AML-193 (cell line): ENCODE measurements at regions not wholly inside any gene's neighbourhood (a gene's known extent, or its start where the extent isn't known, plus 50 kb on each side); places are given as distances from the start of the nearest gene placed in this dataset.
A peak's percentile ranks its signal among the peaks of the same experiment; 100 is the strongest.
"Not testable (repeated sequence)": the region's sequence is repeated elsewhere in the genome, so short reads cannot be mapped to it uniquely, and the experiment has no call there.

Experiments used
- DNase-seq, 2 experiments: peaks; one replicate each; lab custom pipeline; 2025; lab: John Stamatoyannopoulos, UW

GRCh38 chr16:29108625-29109169 is 123.8 kb downstream of the LAT start:
- DNase-seq: not testable (repeated sequence)

GRCh38 chr16:29107299-29107698 is 122.4 kb downstream of the LAT start:
- DNase-seq: no peak

- not testable (repeated sequence) for DNase-seq
Measured at GRCh38 chr16:29106259-29106908, 121.5 kb downstream of the LAT start.

GRCh38 chr16:29104600-29104999 is 119.7 kb downstream of the LAT start:
- peak; percentile 22 to 38 for DNase-seq

GRCh38 chr16:29097965-29098364 is 113.1 kb downstream of the LAT start:
- DNase-seq: not testable (repeated sequence)

GRCh38 chr16:29094729-29095624 is 110.1 kb downstream of the LAT start:
- DNase-seq: not testable (repeated sequence)

- not testable (repeated sequence) for DNase-seq
Measured at GRCh38 chr16:29094325-29094724, 109.5 kb downstream of the LAT start.

- not testable (repeated sequence) for DNase-seq
Measured at GRCh38 chr16:29089679-29090078, 104.8 kb downstream of the LAT start.

GRCh38 chr16:29087673-29088072 is 102.8 kb downstream of the LAT start:
- DNase-seq: not testable (repeated sequence)

GRCh38 chr16:29081829-29082639 is 97.2 kb downstream of the LAT start:
- not testable (repeated sequence) for DNase-seq

- not testable (repeated sequence) for DNase-seq
Measured at GRCh38 chr16:29074554-29075402, 89.9 kb downstream of the LAT start.

- DNase-seq: not testable (repeated sequence)
Measured at GRCh38 chr16:29062235-29062634, 77.4 kb downstream of the LAT start.

GRCh38 chr16:29061467-29061921 is 76.6 kb downstream of the LAT start:
- DNase-seq: not testable (repeated sequence)

GRCh38 chr16:29060022-29060810 is 75.4 kb downstream of the LAT start:
- DNase-seq: not testable (repeated sequence)

GRCh38 chr16:29059575-29059974 is 74.7 kb downstream of the LAT start:
- DNase-seq: not testable (repeated sequence)
